GM19397 (cell line): ENCODE measurements at regions not wholly inside any gene's neighbourhood (a gene's known extent, or its start where the extent isn't known, plus 50 kb on each side); places are given as distances from the start of the nearest gene placed in this dataset.

Experiments
- ATAC-seq: cut with Tn5 transposase; IDR thresholded peaks from one replicate; pipeline ENCODE4 v1.9.1; 2021; ENCODE audit warnings: mild to moderate bottlenecking, moderate library complexity; ENCODE audit not compliant: unreplicated experiment

DNA sequence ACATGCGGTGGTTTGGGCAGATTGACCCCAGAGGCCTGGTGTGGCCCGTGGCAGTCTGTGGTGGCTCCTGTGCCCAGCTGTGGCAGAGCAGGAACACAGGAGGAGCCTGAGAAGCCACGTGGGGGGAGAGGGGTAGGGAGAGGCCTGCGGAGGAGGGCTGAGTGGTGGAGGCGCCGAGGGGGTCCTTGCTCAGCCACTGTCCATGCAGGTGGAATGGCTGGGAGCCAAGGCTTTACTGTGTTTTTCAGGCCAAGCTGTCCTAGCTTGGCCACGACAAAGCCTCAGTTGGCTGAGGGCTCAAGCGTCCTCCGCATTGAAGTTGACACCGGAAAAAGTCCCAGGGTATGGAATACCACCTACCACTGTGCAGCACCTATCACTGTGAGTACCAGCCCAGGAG is 107.0 kb downstream of the VEGFA start:
- ATAC-seq = no peak

DNA sequence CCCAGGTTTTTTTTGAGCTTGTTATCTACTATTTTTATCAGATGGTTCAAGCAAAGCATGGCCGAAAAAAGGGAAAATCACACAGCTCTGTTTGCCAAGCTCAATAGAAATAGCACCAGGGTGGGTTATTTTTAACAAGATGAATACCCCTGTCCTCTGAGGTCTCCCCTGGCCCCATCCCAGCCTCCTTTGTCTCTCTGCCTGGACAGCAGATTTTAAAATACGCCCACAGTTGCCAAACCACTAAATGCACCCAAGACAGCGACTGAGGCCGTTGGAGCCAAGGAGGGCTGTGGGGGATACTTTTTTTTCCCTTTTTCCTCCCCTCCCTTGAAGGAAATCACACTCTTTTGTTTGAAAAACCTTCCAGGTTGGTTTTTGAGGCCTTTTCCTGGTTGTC is 106.6 kb downstream of the VEGFA start:
- no peak for ATAC-seq

DNA sequence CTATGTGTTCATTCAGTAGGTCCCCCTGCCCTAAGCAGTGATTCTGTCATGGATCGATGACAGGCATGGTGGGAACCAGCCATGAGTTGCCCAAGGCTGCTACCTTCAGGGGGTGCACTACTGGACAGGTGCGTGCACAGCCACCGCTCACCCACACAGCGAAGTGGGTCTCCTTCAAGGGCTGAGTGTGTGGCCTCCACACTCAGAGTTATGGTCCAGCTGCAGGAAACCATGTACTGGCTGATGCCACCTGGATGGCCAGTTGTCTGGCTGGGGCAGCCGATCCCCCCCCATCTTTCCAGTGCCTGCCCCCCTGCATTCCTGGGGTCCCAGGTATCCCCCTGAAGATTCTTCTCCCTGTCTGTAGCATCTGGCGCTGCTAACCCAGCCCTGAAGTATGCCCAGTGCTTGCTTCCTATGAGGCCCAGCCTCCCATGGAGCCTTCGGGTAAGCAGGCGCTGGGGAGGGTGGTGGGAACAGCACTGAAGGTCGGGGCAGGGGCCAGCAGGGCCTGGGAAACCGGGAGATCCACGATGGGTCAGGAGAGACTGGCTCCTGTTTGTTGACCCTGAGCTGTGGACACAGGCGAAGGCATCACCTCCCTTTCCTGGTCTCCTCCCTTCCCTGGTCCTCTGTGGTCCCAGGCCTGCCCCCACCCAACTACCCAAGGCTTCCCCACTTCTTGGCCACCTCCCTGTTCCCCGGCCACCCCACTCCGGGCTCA is 106.0 kb downstream of the VEGFA start:
- no peak for ATAC-seq

DNA sequence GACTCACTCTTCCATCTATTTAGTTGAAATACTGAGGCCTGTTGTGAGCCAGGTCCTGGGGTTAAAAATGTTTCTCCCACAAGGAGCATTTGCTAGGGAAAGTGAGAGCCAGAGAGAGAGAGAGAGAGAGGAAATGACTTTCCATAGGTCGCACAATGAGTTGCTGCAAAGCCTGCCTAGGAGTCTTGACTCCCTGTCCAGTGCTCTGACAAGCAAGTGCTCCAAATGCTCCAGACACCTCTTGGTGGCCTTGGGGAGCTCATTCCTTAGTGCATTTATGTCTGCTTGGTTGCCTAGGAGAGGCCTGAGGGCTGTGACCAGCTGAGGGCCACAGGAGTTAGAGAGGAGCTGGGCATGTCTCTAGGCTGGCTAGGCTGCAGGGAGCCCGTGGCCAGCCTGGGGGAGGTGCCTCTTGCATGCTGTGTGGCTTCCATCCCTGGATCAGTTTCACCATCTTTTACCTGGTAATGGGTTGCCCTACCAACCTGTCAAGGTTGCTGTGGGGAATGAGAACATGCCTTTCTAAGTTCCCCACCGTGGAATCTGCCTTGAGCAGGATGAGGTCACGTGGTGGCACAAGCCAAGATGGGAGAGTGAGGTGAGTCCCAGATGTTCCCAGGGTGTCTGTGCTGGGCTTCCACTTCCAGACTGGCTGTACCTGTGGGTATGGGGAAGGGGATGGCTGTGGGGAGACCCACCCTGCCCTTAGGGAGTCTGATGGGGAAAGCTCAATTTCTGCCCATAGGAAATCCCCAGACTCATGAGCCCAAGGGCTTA is 105.0 kb downstream of the VEGFA start:
- no peak for ATAC-seq

DNA sequence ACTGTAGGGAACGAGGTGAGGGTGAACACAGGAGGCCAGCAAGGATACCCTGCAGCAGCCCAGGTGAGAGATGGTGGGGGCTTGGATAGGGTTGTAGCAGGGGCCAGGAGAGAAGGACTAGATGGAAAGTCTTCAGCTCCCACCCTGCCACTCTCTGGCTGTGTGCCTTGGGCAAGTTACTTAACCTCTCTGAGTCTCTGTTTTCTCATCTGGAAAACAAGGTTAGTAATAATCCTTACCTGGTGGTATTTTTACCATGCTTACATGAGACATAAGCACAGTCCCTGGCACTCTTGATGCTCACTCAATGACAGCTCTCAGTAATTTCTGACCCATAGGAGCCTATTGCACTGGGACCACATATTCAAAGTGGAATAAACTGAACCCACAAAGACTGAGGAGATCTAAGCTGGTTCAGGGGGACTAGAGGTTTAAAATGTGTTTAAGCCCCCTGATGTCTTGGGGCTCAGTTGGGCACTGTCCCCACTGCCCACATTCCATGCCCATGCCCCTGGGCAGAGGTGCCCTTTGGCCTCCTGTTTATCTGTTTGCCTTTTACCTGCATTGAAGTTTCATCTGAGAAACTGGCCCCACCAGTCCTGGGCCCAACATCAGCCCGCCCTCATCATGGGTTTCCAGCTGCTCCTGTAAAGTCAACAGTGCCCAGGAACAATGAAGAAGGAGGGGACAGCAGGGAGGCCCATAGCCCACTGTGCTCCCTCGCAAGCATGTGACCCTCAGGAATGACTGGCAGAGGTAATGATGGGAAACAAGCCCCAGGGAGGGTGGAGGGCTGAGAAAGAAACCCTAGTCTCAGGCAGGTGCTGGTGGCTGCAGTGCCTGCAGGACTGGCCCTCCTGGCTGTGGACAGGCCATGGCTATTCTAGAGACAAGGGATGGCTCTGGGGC is 104.0 kb downstream of the VEGFA start:
- ATAC-seq = no peak

DNA sequence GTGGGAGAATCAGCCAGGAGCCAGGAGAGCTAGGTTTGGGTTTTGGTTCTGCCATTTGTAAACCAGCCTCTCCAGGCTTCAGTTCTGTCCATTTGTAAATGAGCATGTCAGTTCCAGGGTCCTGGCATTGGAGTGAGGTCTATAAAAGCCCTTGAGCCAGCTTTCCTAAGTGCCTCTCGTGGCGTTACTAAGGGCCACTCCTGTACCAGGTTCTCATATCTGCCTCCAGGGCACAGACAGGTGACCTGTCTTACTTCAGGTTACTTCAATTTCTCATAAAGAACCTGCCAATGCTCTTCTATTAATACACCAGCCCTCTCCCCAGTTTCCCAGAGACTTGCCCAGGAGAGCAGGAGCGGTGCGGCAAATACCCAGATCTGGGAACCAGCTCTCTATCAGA is 101.9 kb downstream of the VEGFA start:
- no peak for ATAC-seq

DNA sequence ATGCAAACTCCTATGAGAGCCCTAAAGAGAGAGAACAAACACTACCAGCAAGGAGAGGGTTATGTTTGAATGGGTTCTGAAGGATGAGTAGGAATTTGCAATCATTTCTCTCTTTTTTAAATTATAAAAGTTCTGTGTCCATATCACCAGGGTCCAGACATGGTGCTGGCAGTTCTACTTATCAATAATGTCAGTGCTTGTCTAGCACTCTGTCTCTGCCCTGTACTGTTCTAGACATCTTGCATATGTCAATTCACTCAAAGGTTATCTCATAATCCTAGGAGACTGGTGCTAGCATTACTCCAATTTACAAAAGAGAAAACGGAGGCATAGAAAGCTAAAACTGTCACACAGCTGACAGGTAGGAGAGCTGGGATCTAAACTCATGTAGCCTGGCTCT is 101.3 kb downstream of the VEGFA start:
- ATAC-seq = no peak

DNA sequence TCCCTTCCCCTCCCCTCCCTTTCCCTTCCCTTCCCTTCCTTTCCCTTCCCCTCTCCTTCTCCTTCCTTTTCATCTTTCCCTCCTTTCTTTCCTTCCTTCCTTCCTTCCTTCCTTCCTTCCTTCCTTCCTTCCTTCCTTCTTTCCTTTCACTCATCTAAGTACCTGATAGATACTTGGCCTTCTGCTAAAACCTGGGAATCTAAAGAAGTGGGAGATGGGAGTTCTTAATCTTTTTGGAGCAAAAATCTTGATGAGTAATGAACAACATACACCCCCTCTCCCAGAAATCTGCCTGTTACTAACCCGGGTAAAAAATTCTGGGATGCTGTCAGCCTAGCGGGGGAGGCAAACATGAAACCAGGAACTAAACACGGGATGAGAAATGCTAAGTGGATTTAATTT is 100.7 kb downstream of the VEGFA start:
- no peak for ATAC-seq

DNA sequence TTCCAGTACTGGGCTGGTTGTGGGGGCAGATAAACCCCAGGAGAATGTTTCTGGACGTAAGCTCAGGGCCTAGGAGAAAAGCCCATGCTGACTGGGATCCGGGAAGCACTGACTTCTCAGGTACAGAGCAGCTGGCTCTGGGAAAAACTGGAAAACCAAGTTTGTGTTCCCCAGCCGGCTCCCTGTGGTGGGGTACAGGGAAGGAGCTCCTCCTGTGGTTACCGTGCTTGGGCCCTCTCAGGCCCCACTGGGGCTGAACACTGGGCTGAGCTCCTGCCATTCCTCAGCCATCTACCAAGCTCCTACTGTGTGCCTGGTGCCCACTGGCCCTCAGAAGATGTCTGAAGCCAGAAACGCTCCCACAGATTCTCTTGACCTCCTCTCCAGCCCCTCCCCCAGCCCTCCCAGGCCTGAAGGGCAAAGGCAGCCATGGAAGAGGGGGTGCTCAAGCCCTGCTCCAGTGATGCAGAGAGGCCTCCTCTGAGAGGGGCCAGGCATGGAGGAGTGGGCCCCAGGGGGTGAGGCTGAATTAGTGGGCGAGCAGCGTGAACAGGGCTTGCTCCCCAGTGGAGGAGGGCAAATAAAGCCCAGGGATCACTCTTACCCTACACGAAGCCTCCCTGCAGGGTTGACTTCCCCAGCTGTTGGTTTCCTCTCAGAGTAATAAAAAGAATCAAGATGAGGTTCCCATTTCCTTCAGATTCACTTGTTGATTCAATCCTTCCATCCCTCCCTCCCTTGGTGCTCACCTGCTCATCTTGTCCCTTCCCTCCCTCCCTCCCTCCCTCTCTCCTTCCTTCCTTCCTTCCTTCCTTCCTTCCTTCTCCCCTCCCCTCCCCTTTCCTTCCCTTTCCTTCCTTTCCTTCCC is 100.0 kb downstream of the VEGFA start:
- no peak for ATAC-seq

DNA sequence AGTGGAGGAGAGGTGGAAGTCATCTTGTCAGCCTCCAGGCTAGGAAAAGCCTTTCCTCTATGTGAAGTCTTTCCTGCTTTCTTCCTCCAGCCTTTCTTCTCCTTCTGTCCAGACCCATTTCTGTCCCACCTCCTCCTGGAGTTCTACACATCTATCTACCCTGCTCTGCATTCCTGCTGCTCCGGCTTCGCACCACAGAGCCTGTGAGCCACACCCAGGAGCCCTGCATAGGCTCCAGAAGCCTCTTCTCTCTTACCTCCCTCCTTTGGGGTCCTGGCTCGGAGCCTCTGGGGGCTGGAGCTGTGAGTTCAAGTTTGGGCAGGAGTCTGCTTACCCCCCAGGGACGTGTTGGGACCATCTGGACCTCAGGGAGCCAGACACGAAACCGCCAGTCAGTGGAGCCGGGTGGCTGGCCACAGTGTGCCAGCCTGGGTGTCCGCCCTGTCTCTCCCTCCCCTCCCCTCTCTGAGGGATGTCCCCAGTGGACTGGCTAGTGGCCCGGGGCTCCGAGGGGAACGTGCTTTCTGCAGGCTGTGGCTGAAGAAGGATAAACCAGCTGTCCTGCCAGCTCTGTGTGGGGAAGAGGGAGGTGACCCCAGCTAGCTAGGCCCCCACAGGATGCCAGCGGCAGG is 99.2 kb downstream of the VEGFA start:
- ATAC-seq = no peak

DNA sequence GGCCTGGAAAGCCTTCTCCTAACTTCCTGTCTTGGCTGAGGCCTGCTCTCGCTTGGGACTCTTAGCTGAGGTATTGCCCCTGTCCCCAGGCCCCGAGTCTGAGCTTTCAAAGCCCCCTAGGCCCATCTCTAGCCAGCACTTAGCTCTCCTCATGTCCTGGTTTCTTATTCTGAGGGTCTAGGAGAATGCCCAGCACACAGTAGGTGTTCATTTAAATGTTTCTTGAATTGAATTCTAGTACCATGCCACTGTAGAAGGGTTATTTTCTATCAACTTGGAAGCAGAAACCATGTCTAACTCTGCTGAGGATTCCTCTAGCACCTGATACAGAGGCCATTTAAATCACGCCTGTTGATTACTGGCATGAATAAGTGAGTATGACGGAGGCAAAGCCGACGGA is 98.5 kb downstream of the VEGFA start:
- no peak for ATAC-seq

DNA sequence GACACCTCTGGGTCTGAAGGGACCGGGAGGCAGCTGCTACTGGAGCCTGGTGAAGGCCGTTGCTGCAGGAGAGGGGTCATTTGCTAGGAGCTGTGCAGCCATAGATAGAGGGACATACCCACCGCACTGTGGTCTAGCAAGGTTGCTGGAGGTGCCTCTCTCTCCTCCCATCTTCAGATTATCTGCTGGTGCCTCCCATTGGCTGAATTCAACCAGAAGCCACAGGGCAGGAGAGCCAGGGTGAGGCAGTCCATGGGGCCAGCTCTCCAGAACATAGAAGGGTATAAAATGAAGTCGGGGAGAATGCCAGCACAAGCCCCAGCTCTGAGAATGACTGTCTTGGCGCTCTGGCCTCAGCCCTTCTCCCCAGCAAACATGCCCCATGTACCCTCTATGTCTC is 98.0 kb downstream of the VEGFA start:
- no peak for ATAC-seq

DNA sequence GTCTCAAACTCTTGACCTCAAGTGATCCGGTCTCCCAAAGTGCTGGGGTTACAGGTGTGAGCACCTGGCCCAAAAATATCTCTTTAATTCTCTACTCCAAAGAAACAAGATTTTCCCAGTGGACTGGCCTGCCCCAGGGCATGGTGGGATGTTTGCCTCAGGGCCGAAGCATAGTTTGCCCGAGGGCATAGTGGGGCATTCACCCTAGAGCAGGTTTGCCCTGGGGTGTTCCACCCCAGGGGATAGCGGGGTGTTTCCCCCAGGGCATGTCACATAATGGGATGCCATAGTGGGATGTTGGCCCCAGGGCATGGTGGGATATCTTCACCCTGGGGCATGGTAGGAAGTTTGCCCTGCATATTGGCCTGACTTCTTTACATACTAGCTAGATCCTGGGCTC is 97.2 kb downstream of the VEGFA start:
- no peak for ATAC-seq

DNA sequence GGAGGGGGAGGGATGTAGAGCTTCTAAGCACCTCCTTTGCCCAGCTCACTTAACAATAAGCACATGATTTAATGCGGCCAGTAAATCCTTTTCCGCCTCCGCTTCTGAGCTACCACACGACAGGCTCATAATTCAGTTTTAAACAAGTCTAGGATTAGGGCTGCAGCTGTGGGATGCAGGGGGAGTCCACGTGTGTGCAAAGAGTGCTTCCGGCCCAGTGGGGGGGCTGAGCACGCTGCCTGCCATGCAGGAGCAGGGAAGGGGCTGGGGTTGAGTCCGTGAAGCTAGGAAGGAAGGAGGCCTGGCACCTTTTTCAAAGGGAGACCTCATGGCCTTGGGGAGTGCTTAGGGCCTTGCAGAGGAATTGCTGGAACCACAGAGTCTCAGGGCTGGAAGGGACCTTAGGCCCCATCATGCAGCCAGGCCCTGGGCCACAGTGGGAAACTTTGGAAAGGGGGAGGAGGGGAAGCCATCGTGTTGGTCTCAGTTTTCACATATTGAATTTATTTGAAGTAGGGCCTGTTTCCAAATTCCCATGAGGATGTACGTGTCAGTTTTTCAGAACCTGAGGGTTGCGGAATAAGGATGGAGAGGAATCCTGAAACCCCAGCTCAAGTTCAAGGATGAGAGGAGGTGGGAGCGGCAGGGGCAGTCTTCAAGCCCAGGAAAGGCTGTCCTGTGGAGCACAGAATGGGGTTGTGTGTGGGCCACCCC is 96.1 kb downstream of the VEGFA start:
- no peak for ATAC-seq

DNA sequence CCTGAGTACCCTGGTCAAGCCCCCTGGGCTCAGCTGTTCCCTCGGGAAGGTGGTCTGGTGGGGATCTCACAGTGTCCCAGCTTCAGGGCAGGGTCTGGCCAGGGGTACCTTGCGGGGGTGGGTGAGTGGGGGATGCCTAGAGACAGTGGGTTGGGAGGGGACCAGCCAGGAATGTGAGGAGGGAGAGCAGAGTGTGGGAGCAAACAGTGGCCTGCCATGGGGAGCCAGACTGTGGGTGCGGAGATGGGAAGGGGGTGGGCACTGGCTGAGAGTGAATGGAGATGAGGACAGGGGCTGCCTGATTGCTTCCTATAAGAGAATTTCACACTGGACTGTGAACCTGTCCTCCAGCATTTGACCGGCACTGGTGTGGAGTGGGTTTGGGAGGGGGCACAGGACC is 95.1 kb downstream of the VEGFA start:
- no peak for ATAC-seq

DNA sequence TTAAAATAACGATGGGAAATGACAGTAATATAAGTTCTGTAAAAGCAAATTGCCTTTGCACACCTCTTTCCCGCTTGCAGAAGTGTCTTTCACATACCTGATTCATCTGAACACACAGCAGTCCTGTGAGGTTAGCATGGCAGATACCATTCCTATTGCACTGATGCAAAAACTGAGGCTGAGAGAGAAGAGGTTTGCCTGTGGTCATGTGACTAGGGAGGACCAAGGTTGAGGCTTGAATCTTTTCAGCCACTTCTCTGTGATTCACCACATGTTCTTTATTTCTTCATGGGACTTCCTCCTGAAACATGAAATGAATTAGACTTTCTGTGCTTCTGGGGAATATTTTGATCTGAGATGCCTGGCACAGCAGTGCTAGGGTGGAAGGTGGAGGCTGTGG is 92.9 kb downstream of the VEGFA start:
- no peak for ATAC-seq

DNA sequence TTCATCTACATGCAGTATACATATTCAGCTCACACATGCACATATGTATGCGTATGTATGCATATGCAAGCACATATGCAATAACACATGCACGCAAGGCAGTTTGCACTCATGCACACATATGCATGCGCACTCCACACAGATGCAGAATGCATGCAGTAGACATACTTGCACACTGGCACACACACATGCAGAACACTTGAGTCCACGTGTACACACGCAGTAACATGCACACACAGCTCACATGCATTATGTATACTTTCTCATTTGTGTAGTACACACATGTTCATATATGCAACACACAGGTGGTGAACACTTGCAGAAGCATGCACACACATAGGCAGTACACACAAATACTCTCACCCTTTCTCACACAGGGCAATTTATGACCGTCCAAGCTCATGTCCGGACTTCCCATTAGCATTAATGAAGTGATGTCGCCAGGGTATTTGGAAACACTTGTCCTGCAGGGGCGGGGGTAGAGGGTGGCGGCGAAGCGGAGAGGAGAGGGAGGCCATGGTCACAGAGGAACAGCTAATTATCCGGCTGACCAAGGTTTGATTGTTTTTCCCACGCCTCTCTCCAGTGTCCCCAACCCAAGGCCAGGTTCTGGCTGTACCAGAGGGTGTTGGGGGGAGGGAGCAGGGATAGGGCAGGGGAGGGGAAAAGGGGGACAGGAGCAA is 91.3 kb downstream of the VEGFA start:
- ATAC-seq = no peak

DNA sequence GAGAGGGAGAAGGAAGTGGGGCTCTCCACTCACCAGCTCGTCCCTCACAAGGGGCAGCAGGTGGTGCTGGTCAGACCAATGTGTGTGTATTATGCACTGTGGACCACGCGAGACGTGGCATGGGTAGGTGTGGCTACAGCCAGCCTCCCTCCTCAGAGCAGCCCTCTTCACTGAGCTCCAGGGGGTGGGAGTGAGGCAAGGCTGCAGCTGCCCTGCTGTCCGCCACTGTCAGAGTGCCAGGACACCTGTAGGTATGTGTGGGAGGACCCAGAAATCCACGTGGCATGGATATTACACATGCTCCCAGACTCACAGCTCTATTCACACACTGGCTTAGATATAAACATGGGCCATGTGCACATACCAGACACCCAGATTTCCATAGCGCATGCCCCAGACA is 90.3 kb downstream of the VEGFA start:
- no peak for ATAC-seq

DNA sequence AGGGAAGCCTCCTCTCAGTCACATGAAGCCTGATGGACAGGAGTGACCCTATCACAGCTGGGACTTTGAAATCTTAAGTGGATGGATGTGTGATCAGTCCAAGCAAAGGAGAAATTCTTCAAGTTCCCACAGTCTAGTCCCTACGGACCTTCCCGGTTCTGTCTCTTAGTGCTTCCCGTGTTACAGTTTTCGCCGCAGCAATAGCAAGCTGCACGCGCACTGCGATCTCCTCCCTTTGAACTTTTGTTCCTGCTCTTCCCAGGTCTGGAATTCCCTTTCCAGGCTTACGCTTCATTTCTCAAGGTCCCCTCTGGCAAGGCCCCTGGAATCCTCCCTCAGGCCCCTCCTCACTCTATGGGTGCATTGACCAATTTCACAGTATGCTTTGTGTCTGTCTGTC is 89.2 kb downstream of the VEGFA start:
- ATAC-seq = no peak
